ENCODE measurements at regions not wholly inside any gene's neighbourhood (a gene's known extent, or its start where the extent isn't known, plus 50 kb on each side); places are given as distances from the start of the nearest gene placed in this dataset.

DNA sequence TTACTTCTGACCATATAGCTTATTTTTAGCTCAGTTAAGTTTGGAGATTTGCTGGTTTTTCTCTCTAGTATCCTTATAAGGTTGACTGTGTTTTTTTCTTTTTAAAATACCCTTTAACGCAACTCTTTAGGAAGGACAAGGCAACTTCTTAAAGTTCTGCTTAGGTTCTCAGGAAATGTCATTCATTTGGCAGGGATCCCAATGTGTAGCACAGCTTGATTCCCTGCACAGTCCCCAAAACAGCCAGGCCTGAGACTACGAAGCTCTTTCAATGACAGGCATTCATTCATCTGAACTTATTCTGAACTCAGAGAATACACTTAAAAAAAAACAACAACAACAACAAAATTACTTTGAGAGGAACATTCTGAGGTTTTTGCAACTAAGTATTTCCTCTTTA, 1765.8 kb downstream of the PCDH7 start:
- no peak for DNase-seq (ENCODE audit: low read depth)
- no peak for TF ChIP-seq CTCF (conservative IDR thresholded peaks at IDR 0.05; ENCODE audit: low read length)
- no peak overlapping the region for H3K4me3 ChIP-seq (ENCODE audit: low read length)

- TF ChIP-seq CTCF (conservative IDR thresholded peaks at IDR 0.05; ENCODE audit: low read length) = no peak
- H3K4me3 ChIP-seq (ENCODE audit: low read length) = no peak overlapping the region
- DNase-seq (ENCODE audit: low read depth) = no peak
Observed at GRCh38 chr4:32488690-32489089, 1768.5 kb downstream of the PCDH7 start.

DNA sequence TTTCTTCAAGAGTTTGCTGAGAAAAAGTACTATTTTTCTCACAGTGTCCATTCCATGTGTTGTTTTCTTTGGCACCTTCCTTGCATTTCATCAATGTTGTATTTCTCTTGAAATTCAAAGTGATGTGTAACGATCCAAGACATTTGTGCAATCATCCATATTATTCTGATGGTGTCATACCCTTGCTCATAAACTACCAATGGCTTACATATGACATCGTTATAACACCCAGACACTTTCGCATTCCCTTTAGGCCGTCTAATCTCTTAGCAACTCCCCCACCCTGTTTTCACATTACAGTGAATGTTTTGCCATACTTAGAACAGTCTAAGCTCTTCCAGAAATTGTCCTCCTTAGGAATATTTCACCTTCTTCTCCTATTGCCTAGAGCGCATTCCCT, 1779.0 kb downstream of the PCDH7 start:
- peak; percentile 36 for DNase-seq (ENCODE audit: low read depth)
- H3K4me3 ChIP-seq (ENCODE audit: low read length) = no peak overlapping the region
- no peak for TF ChIP-seq CTCF (conservative IDR thresholded peaks at IDR 0.05; ENCODE audit: low read length)

DNA sequence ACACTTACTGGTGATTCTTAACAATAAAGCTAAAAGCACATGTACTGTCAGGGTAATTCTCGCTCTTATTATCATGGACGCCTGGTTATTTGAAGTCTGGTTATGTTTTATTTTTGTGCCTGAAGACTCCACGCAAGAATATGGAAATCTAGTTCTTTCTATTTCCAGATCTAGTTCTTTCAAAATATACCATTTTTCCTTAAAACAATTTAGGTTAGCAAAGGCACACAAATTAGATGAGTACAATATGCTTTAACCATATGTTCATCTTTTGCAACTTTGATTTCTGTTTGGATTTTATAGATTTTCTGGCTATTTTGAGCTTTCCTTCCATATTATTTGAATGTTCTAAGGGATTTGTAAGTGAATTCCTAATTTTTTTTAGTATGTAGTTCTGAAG, 1783.1 kb downstream of the PCDH7 start:
- no peak for TF ChIP-seq CTCF (conservative IDR thresholded peaks at IDR 0.05; ENCODE audit: low read length)
- DNase-seq (ENCODE audit: low read depth) = no peak
- H3K4me3 ChIP-seq (ENCODE audit: low read length) = no peak overlapping the region

DNA sequence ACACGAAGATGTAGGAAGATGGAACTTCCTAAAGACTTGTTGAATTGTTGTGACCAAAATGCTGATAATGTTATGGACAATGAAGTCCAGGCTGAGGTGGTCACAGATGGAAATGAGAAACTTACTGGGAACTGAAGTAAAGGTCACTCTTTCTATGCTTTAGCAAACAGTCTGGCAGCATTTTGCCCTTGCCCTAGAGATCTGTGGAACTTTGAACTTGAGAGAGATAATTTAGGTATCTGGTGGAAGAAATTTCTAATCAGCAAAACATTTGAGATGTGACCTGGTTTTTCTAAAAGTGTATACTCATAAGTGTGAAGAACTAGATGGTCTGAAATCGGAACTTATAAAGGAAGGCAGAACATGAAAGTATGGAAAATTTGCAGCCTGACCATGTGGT, 1785.9 kb downstream of the PCDH7 start:
- no peak for DNase-seq (ENCODE audit: low read depth)
- no peak for TF ChIP-seq CTCF (conservative IDR thresholded peaks at IDR 0.05; ENCODE audit: low read length)
- H3K4me3 ChIP-seq (ENCODE audit: low read length) = no peak overlapping the region

GRCh38 chr4:32519060-32519459, 1798.9 kb downstream of the PCDH7 start:
- H3K4me3 ChIP-seq (ENCODE audit: low read length) = no peak overlapping the region
- TF ChIP-seq CTCF (conservative IDR thresholded peaks at IDR 0.05; ENCODE audit: low read length) = no peak
- DNase-seq (ENCODE audit: low read depth) = no peak

GRCh38 chr4:32525420-32525819, 1805.3 kb downstream of the PCDH7 start:
- no peak overlapping the region for H3K4me3 ChIP-seq (ENCODE audit: low read length)
- no peak for TF ChIP-seq CTCF (conservative IDR thresholded peaks at IDR 0.05; ENCODE audit: low read length)
- no peak for DNase-seq (ENCODE audit: low read depth)
